ENCODE measurements at regions not wholly inside any gene's neighbourhood (a gene's known extent, or its start where the extent isn't known, plus 50 kb on each side); places are given as distances from the start of the nearest gene placed in this dataset.

- TF ChIP-seq, protein P1, sequence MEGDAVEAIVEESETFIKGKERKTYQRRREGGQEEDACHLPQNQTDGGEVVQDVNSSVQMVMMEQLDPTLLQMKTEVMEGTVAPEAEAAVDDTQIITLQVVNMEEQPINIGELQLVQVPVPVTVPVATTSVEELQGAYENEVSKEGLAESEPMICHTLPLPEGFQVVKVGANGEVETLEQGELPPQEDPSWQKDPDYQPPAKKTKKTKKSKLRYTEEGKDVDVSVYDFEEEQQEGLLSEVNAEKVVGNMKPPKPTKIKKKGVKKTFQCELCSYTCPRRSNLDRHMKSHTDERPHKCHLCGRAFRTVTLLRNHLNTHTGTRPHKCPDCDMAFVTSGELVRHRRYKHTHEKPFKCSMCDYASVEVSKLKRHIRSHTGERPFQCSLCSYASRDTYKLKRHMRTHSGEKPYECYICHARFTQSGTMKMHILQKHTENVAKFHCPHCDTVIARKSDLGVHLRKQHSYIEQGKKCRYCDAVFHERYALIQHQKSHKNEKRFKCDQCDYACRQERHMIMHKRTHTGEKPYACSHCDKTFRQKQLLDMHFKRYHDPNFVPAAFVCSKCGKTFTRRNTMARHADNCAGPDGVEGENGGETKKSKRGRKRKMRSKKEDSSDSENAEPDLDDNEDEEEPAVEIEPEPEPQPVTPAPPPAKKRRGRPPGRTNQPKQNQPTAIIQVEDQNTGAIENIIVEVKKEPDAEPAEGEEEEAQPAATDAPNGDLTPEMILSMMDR (IDR thresholded peaks at IDR 0.05), result no peak
- TF ChIP-seq ELF1 (IDR thresholded peaks at IDR 0.05) (no peak), NFIC (IDR thresholded peaks at IDR 0.05; ENCODE audit: borderline replicate concordance) (no peak), EP300 (IDR thresholded peaks at IDR 0.05; ENCODE audit: borderline replicate concordance in 1 of 2, low read depth in 1 of 2, low read length in 1 of 2) (no peak), YY1 (IDR thresholded peaks at IDR 0.05; ENCODE audit: low read depth) (no peak), SMC3 (IDR thresholded peaks at IDR 0.05; ENCODE audit: low read depth, low read length) (no peak), FOXJ3 (CRISPR knock-in tag; IDR thresholded peaks at IDR 0.05) (no peak)
- TF ChIP-seq, protein P2, sequence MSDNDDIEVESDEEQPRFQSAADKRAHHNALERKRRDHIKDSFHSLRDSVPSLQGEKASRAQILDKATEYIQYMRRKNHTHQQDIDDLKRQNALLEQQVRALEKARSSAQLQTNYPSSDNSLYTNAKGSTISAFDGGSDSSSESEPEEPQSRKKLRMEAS (IDR thresholded peaks at IDR 0.05; ENCODE audit: low read depth), result no peak
Observed at GRCh38 chr7:36078816-36079360, 74.2 kb upstream of the EEPD1 start.

Measured in SK-N-SH (cell line).